Stimulated activated CD8-positive, alpha-beta memory T cell treated with anti-CD3 and anti-CD28 coated beads, Interleukin-15, amount 100 ng/mL, for 1 hour (primary cell): ENCODE measurements at regions not wholly inside any gene's neighbourhood (a gene's known extent, or its start where the extent isn't known, plus 50 kb on each side); places are given as distances from the start of the nearest gene placed in this dataset.
"Not testable (repeated sequence)": the region's sequence is repeated elsewhere in the genome, so short reads cannot be mapped to it uniquely, and the experiment has no call there.

Source experiments
- DNase-seq: peaks from one replicate; pipeline ENCODE4 v3.0.0-alpha.2; 2020; ENCODE audit warnings: low read depth

- DNase-seq: no peak
These were observed 103.4 kb downstream of the SHOX start for GRCh38 chrX:733961-734360.

- DNase-seq: no peak
These were observed 99.2 kb downstream of the SHOX start for GRCh38 chrX:729583-730409.

GRCh38 chrX:729101-729500, 98.5 kb downstream of the SHOX start:
- not testable (repeated sequence) for DNase-seq

- DNase-seq: not testable (repeated sequence)
These were observed 98.0 kb downstream of the SHOX start for GRCh38 chrX:728639-729038.

- no peak for DNase-seq
These were observed 97.4 kb downstream of the SHOX start for GRCh38 chrX:727738-728621.

GRCh38 chrX:725971-726370, 95.4 kb downstream of the SHOX start:
- no peak for DNase-seq

- no peak for DNase-seq
These were observed 93.7 kb downstream of the SHOX start for GRCh38 chrX:724256-724655.

GRCh38 chrX:723781-724180, 93.2 kb downstream of the SHOX start:
- DNase-seq: no peak

GRCh38 chrX:721354-721753, 90.8 kb downstream of the SHOX start:
- DNase-seq: no peak

GRCh38 chrX:720825-721224, 90.2 kb downstream of the SHOX start:
- DNase-seq: no peak

- no peak for DNase-seq
These were observed 89.7 kb downstream of the SHOX start for GRCh38 chrX:720250-720649.

- DNase-seq: no peak
These were observed 85.5 kb downstream of the SHOX start for GRCh38 chrX:716136-716535.

GRCh38 chrX:714131-714530, 83.5 kb downstream of the SHOX start:
- DNase-seq: no peak
